Activated CD8-positive, alpha-beta memory T cell treated with anti-CD3 and anti-CD28 coated beads, Interleukin-2, amount 50 U/mL, for 4 hours (primary cell): ENCODE measurements at regions not wholly inside any gene's neighbourhood (a gene's known extent, or its start where the extent isn't known, plus 50 kb on each side); places are given as distances from the start of the nearest gene placed in this dataset.
"Not testable (repeated sequence)": the region's sequence is repeated elsewhere in the genome, so short reads cannot be mapped to it uniquely, and the experiment has no call there.

Experiments used
- DNase-seq: peaks from one replicate; pipeline ENCODE4 v3.0.0-alpha.2; 2020

- DNase-seq, result no peak
These were observed 61.7 kb downstream of the KPNA2 start for GRCh38 chr17:68097161-68097805.

DNA sequence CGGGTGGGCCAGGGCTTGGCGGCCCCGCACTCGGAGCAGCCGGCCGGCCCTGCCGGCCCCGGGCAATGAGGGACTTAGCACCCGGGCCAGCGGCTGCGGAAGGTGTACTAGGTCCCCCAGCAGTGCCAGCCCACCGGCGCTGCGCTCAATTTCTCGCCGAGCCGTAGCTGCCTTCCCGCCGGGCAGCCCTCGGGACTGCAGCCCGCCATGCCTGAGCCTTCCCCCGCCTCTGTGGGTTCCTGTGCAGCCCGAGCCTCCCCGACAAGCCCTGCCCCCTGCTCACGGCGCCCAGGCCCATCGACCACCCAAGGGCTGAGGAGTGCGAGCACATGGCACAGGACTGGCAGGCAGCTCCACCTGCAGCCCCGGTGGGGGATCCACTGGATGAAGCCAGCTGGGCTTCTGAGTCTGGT, 63.8 kb downstream of the KPNA2 start:
- DNase-seq, result not testable (repeated sequence)

DNA sequence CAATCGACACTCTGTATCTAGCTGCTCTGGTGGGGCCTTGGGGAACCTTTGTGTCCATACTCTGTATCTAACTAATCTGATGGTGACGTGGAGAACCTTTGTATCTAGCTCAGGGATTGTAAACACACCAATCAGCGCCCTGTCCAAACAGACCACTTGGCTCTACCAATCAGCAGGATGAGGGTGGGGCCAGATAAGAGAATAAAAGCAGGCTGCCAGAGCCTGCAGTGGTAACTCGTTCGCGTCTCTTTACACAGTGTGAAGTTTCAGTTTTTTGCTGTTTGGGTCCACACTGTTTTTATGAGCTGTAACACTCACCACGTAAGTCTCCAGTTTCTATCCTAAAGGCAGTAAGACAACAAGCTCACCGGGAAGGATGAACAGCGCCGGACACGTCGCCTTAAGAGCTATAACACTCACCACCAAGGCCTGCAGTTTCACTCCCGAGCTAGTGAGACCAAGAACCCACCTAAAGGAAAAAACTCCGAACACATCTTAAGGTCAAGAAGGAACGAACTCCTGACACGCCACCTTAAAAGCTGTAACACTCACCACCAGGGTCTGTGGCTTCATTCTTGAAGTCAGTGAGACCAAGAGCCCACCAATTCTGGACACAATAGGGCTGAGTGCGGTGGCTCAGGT, 64.6 kb downstream of the KPNA2 start:
- no peak for DNase-seq

DNA sequence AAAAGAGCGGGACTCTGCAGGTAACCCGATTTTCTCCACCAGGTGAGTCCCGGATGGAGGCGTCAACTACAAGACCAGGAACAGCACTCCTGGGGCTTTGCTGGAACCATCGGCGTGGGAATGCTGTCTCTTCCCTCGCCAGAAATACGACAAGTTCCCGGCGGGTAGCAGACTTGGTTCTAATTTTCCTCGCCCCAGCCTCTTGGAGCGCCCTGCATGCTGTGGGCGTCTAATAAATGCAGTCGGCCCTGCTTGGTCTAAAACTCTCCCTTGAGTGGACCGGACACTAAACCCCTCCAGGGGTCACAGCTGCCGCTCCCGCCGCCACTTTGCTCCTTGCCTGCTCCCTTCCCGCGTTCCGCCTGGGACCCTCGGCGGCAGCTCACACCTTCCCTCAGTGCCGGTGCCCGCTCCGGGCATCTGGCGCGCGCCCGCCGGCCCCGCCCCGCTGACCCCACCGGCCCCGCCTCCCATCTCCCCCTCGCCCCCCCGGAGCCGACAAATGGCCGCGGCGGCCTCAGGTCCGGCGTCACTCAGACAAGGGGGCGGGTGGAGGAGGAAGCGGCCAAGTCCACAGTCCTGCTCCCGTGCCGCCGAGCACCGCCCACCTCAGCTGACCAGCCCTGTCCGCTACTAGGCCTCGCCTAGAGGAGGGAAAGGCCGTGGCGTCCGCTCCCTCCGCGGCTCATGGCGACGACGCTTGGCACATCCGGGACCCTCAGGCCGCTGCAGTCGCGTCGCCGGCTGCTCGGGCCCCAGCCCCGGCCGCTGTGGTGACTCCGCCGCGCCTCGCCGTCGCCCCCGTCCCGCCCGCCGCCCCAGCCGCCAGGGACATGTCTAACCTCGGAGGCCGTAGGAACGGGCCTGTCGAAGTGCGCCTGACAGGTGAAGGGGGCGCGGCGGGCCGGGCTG, 65.8 kb downstream of the KPNA2 start:
- DNase-seq, result peak; percentile 64

DNA sequence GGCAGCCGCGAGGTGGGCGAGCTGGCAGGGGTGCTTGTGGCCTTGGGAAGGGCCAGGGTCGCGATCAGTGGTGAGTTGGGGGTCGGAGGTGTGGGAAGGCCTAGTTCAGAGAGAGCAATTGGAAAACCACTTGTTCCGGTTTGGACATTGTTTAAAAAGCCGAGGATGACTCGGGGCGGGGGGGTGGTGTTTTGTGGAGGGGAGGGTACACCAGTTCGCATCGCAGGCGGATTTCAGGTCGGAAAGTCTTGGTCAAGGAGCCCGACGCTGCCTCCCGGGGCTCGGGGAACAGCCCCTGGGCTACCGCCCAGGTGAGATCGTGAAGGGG, 66.4 kb downstream of the KPNA2 start:
- no peak for DNase-seq

DNA sequence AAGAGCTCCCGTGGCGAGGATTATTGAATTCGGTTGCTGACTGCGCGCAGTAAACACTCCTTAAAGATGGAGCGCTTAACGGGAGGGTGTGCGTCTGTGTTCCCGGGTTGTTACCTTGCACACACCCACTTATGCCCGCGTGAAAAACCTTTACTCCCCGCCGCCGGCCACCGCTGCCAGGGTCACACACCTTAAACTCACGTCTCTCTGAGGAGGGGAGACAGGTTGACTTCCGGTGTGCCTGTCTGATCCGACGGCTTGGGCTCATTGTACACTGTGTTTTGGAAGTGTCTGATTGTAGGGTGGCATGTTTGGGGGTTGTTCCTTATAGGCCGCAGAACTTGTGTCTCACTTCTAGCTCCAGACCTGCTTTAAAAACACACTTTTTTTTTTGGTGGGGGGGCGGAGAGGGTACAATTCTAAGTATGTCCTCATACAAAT, 66.8 kb downstream of the KPNA2 start:
- DNase-seq, result peak; percentile 22

GRCh38 chr17:68103148-68103547, 67.6 kb downstream of the KPNA2 start:
- no peak for DNase-seq

DNA sequence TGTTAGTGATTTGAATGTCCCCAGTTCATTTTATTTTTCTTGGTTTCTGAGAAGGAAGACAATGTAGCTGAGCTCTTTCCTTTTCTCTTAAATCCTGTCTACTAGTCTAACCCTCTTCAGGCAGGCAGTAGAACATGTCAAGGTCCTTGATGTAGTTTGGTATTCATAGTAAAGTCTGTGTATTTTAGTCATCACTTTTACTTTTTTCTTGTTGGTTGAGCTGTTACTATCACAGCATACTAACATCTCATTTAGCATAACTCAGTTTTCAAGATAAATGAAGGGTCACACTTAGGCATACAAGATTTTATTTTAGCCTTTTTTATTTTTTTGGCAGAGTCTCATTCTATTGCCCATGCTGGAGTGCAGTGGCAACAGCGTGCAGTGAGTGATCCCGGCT, 70.5 kb downstream of the KPNA2 start:
- DNase-seq, result no peak

DNA sequence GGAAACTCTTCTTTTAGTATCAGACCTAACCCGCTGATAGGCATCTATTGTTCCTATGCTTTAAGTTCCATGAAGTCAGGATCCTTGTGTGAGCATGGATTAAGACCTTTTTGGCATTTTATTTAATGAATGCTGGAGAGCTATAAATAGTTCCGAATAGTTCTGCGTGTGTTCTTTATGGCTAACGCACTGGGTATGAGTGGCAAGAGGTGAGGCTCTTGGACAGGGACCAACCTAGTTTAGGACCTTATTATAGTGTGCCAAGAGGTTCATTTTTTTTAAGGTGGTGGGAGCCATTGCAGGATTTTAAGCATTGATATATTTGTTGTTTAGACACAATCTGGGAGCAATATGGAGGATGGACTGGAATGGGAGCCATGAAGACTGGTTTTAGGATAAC, 71.8 kb downstream of the KPNA2 start:
- DNase-seq, result no peak

DNA sequence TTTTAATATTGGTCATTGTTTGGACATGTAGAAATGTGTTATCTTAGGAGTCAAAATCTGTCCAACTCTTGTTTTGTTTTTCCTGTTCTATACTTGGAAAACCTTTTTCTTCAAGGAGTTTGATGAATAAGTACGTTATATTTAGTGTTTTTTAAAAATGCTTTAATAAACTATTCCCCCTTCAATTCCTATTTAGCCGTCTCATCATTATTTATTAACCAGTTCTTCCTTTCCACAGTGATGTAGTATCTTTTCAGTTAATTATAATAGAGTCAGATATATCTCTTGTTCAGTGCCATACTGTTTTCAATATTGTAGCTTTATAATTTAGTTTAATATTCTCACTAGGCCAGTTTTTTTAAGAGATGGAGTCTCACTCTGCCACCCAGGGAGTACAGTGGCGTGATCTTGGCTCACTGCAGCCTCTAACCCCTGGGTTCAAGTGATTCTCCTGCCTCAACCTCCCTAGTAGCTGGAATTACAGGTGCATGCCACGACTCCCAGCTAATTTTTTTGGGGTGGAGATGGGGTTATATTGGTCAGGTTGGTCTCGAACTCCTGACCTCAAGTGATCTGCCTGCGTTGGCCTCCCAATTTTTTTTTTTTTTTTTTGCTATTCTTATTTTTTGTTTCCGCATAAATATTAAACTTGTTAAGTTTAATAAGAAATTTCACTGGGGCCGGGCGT, 72.9 kb downstream of the KPNA2 start:
- DNase-seq, result no peak

- DNase-seq, result not testable (repeated sequence)
These were observed 73.9 kb downstream of the KPNA2 start for GRCh38 chr17:68109404-68109803.

DNA sequence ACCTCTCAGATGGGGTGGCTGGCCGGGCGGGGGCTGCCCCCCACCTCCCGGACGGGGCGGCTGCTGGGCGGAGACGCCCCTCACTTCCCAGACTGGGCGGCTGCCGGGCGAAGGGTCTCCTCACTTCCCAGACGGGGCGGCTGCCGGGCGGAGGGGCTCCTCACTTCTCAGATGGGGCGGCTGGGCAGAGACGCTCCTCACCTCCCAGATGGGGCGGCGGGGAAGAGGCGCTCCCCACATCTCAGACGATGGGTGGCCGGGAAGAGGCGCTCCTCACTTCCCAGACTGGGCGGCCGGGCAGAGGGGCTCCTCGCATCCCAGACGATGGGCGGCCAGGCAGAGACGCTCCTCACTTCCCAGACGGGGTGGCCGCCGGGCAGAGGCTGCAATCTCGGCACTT, 80.7 kb downstream of the KPNA2 start:
- not testable (repeated sequence) for DNase-seq

- no peak for DNase-seq
These were observed 87.1 kb downstream of the KPNA2 start for GRCh38 chr17:68122587-68122986.

- no peak for DNase-seq
These were observed 89.8 kb downstream of the KPNA2 start for GRCh38 chr17:68125111-68125870.

GRCh38 chr17:68127914-68128313, 92.4 kb downstream of the KPNA2 start:
- no peak for DNase-seq

- DNase-seq, result no peak
These were observed 95.9 kb downstream of the KPNA2 start for GRCh38 chr17:68131456-68131855.

GRCh38 chr17:68133346-68134045, 98.0 kb downstream of the KPNA2 start:
- DNase-seq, result no peak

DNA sequence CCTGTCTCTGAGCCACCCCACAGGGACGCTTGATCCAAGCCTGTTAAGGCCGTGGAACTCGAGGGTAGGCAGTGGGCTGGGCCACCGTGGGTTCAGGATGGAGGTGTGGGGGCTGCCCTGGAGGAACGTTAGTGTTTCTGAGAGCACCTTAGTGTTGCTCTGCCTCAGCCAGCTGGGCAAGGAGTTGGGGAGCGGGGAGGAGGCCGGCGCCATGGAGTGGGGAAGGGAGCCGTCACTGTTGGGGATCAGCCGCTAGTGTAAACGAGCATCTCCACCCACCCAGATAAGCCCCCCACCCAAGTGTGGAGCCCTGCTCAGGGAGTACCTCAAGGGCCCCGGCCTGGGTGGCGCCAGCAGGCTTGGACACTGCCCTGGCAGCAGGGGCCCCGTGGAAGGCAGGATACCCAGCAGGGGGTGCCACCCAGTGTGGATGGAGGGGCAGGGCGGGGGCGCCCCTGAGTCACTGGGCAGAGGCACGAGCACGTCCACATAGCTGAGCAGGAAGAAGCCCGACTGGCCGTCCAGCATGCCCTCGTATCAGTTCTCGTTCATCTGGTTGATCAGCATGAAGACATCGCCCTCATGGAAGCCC, 98.6 kb downstream of the KPNA2 start:
- DNase-seq, result no peak

GRCh38 chr17:68134731-68135130, 99.2 kb downstream of the KPNA2 start:
- DNase-seq, result no peak

- DNase-seq, result no peak
These were observed 99.8 kb downstream of the KPNA2 start for GRCh38 chr17:68135141-68135887.

GRCh38 chr17:68141050-68141449, 105.5 kb downstream of the KPNA2 start:
- DNase-seq, result no peak
